ENCODE measurements at regions not wholly inside any gene's neighbourhood (a gene's known extent, or its start where the extent isn't known, plus 50 kb on each side); places are given as distances from the start of the nearest gene placed in this dataset.
"Not testable (repeated sequence)": the region's sequence is repeated elsewhere in the genome, so short reads cannot be mapped to it uniquely, and the experiment has no call there.

GRCh38 chr16:29355339-29356059, 51.0 kb downstream of the NPIPB11 start:
- DNase-seq, result not testable (repeated sequence)

- not testable (repeated sequence) for DNase-seq
Measured at GRCh38 chr16:29354449-29354848, 52.1 kb downstream of the NPIPB11 start.

DNA sequence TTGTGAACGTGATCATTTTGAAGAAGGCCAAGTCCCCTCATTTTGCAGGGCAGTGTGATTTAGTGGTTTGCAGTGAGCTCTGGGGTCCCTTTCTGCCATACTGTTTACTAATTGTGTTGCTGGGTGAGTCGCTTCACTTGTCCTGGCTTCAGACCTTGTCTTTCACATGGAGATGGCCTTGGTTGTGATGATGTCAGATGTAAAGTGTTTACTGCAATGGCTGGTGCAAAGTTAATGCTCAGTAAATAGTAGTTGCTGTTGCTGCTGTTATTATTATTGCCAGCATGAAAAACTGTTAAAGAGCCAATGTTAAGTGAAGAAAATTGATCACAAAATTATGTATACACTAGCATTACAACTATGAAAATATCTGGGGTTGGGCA, 53.9 kb downstream of the NPIPB11 start:
- not testable (repeated sequence) for DNase-seq

DNA sequence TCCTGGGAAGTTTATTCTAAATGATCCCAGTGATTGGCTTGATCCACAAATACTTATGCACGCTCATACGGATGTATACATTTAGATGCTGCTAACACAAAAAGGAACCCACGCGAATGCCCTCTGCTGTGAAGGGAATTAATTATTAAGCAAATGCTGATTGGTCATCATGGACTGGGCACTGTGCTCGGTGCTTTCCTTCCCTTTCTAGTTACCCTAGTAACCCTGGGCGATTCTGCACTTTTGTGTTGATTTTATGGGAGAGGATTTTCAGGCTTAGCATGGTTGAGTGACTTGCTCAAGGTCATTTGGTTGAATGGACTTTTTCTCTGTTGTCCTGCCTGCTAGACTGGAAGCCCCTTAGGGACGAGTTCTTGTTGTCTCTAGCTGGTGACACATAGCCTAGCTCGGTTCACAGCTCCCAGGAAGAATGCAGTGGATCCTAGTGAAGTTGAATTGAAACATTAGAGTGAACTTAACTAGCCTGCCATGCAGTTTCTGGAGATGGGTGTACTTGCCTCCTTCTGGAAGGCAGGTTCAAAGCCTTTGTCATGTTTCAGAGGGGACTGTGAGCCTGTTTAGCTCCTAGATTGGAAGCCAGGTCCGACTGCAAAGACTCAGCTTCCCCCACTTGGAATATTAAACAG, 54.4 kb downstream of the NPIPB11 start:
- DNase-seq, result not testable (repeated sequence)

GRCh38 chr16:29351271-29351969, 55.1 kb downstream of the NPIPB11 start:
- not testable (repeated sequence) for DNase-seq

GRCh38 chr16:29349966-29350365, 56.5 kb downstream of the NPIPB11 start:
- peak in 1 of 2 experiments; percentile 36 for DNase-seq

DNA sequence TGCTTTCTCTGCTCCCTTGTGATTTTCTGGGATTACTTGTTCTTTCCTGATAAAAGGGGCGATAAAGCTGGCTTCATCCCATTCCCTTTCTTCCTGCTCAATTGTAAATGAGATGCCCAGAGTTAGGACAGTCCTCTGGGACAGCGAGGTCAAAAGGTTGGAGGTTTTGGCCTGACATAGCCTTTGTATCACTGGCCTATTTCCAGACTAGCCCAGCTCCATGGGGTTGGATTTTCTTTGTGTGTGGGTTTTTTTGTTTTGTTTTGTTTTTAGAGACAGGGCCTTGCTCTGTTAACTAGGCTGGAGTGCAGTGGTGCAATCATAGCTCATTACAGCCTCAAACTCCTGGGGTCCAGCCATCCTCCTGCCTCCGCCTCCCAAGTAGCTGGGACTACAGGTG, 57.8 kb downstream of the NPIPB11 start:
- DNase-seq, result not testable (repeated sequence)

- DNase-seq, result peak; percentile 10 to 68
Measured at GRCh38 chr16:29348123-29348690, 58.3 kb downstream of the NPIPB11 start.

GRCh38 chr16:29346796-29347580, 59.5 kb downstream of the NPIPB11 start:
- DNase-seq, result not testable (repeated sequence)

- not testable (repeated sequence) for DNase-seq
Measured at GRCh38 chr16:29346203-29346602, 60.3 kb downstream of the NPIPB11 start.

- DNase-seq, result not testable (repeated sequence)
Measured at GRCh38 chr16:29342937-29343336, 63.6 kb downstream of the NPIPB11 start.

GRCh38 chr16:29340779-29341438, 65.6 kb downstream of the NPIPB11 start:
- not testable (repeated sequence) for DNase-seq

- DNase-seq, result not testable (repeated sequence)
Measured at GRCh38 chr16:29340235-29340634, 66.3 kb downstream of the NPIPB11 start.

DNA sequence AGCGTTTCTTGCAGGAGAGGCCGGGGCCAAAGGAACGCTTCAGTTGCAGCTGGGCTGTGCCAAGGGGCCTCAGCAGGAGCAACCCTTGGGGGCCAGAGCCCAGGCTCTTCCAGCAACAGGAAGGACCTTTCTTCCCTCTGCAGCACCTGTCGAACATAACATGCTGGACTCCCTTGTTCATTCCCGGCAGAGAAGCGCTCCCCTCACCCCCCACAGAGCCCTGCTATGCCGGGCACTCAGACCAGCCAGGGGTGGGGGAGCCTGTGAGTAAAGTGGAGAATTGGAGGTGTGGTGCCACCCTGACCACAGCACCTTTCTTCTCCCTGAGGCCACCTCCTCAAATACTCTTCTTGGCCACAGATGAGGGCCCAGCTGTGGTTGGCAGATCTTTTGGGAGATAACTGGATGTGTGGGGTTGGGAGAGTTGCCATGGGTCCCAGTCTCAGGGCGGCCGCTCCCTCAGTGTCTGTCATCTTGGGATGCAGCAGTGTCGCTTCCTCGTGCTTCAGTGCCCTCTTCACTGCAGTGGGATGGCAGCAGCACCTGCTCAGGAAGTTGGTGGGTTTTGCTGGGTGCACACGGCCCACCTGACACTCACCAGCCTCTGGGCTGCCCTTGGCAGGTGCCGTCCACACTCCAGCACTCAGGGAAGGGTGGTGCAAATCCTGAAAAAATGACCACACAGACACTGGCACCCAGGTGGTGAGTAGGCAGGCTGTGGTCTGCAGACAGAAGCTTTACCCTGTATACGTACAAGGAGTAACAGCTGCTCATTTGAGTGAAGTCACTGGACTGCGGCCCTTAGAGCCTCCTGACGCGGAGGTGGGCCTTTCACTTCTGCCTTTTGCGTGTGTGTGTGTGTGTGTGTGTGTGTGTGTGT, 67.5 kb downstream of the NPIPB11 start:
- DNase-seq, result not testable (repeated sequence)

- DNase-seq, result not testable (repeated sequence)
Measured at GRCh38 chr16:29337385-29337901, 69.1 kb downstream of the NPIPB11 start.

DNA sequence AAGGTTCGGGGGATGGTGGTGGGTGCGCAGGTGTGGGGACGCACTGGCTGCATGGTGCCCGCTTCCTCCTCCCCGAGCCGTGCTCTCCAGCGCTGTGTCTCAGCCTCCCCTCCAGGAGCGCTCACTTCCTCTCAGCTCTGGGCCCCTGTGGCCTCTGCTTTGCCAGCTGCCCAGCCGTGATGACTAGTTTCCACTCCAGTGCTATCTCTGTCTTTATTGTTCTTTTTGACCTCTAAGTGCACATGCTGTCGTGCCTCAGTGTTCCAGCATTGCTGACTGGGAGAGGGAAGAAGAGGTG, 71.0 kb downstream of the NPIPB11 start:
- DNase-seq, result not testable (repeated sequence)

DNA sequence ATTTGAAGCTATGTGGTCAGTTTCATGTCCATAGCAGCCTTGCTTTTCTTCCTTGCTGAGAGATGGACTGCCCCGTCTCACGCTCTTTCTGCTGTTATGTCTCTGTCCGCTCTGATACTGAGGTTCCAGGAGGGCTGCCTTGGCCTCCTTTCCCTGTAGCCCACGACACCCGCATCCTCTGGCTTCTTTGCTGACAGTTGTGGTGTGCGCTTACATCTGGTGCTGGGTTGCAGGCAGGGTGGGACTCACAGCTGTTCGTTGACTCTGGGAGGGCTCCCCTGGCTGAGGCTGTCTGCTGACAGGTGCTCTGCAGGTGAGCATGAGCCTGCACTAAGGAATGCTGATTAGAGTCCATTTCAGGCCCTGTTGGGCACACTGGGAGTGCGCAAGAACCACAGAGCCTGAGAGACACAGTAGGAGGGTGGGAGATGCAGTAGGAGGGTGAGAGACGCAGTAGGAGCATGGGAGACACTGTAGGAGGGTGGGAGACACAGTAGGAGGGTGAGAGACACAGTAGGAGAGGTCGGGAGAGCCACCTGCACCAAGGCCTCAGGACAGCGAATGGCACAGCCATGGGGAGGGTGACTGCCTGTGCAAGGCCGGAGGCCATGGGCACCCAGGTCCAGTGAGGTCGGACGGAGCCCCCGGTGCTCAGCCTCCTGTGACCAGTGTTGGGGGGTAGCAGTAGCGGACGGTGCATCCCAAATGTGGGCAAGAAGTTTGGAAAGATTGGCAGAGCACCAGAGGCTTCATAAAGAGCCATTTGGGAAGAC, 71.5 kb downstream of the NPIPB11 start:
- DNase-seq, result not testable (repeated sequence)

GRCh38 chr16:29333492-29334097, 72.9 kb downstream of the NPIPB11 start:
- DNase-seq, result not testable (repeated sequence)

DNA sequence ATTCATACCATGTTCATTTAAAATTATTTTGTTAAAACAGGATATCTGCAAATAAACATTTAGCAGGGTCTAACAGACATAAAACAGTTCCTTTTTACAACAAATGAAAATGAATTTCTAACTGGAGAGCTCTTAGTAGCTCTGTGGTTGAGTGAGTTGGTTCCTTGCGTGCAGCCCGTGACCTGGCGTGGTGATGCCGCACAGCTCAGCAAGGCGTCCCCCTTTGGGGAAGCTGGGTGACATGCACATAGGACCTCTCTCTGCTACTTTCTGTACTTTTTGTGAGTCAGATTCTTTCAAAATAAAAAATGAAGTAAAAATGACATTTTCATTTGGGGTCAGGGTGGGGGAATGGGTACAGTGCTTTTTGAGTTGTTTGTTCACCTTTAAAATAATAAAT, 75.9 kb downstream of the NPIPB11 start:
- not testable (repeated sequence) for DNase-seq

Measured in cerebellar nuclear complex (tissue), 1 donor.